Fibroblast of lung (primary cell): ENCODE measurements at regions not wholly inside any gene's neighbourhood (a gene's known extent, or its start where the extent isn't known, plus 50 kb on each side); places are given as distances from the start of the nearest gene placed in this dataset.
"Not testable (repeated sequence)": the region's sequence is repeated elsewhere in the genome, so short reads cannot be mapped to it uniquely, and the experiment has no call there.

Experiments
- DNase-seq, 2 donors: peaks; one replicate each; pipeline versions ENCODE4 v3.0.0 to v3.0.0-alpha.2; 2010; ENCODE audit warnings: low read depth in 2 of 2
- H2AFZ ChIP-seq: 2 replicates; pipeline ENCODE4 v1.5.1; 2012; ENCODE audit warnings: low read length, control low read depth, inconsistent platforms
- H3K27ac ChIP-seq: 2 replicates; pipeline ENCODE4 v1.5.1; 2011; ENCODE audit warnings: low read length, control low read depth; ENCODE audit not compliant: insufficient read depth
- H3K27me3 ChIP-seq: 2 replicates; pipeline ENCODE4 v1.5.1; 2011; ENCODE audit warnings: mild to moderate bottlenecking, low read length; ENCODE audit not compliant: control insufficient read depth, insufficient read depth
- H3K36me3 ChIP-seq: 2 replicates; pipeline ENCODE4 v1.5.1; 2011; ENCODE audit warnings: low read length; ENCODE audit not compliant: control insufficient read depth, insufficient read depth
- H3K4me1 ChIP-seq: 2 replicates; pipeline ENCODE4 v1.5.1; 2011; ENCODE audit warnings: low read length; ENCODE audit not compliant: control insufficient read depth, insufficient read depth; ENCODE audit errors: extremely low read depth
- H3K4me2 ChIP-seq: 2 replicates; pipeline ENCODE4 v1.5.1; 2011; ENCODE audit warnings: low read length, control low read depth; ENCODE audit not compliant: insufficient read depth; ENCODE audit errors: extremely low read depth
- H3K4me3 ChIP-seq, 4 experiments: fragments of 200-600 bp in 1 of 4; sonication (generic) in 1 of 4; replicated peaks in 1 of 4; 2 replicates each; pipeline ENCODE4 v1.5.1; 2011 to 2016; ENCODE audit warnings: low read length in 4 of 4, low read depth in 3 of 4, mild to moderate bottlenecking in 3 of 4, control low read depth in 2 of 4, inconsistent platforms in 1 of 4, mixed read lengths in 1 of 4; ENCODE audit not compliant: insufficient read depth in 1 of 4; ENCODE audit errors: control extremely low read depth in 1 of 4
- H3K79me2 ChIP-seq: 2 replicates; pipeline ENCODE4 v1.5.1; 2012; ENCODE audit warnings: mild to moderate bottlenecking, low read length, inconsistent platforms; ENCODE audit not compliant: control insufficient read depth, insufficient read depth
- H3K9ac ChIP-seq: 2 replicates; pipeline ENCODE4 v1.5.1; 2011; ENCODE audit warnings: mild to moderate bottlenecking, low read length, control low read depth; ENCODE audit not compliant: insufficient read depth
- H3K9me3 ChIP-seq: 2 replicates; pipeline ENCODE4 v1.5.1; 2012; ENCODE audit warnings: low read depth, low read length; ENCODE audit not compliant: control insufficient read depth, insufficient read depth
- H4K20me1 ChIP-seq: 2 replicates; pipeline ENCODE4 v1.5.1; 2011; ENCODE audit warnings: low read length; ENCODE audit not compliant: control insufficient read depth, insufficient read depth; ENCODE audit errors: extremely low read depth
- CTCF ChIP-seq, 2 donors: IDR thresholded peaks in 1 of 2; conservative IDR thresholded peaks in 1 of 2; 1 replicate in 1 of 2; 2 replicates in 1 of 2; pipeline ENCODE4 v1.5.1; 2011 to 2012; ENCODE audit warnings: low read length in 2 of 2, control low read depth in 1 of 2, inconsistent platforms in 1 of 2, low read depth in 1 of 2, mild to moderate bottlenecking in 1 of 2
- EZH2 ChIP-seq: IDR thresholded peaks from 2 replicates; pipeline ENCODE4 v1.5.1; 2012; ENCODE audit warnings: low read length, control low read depth, mild to moderate bottlenecking; ENCODE audit errors: missing control alignments

GRCh38 chr21:19475525-19475924, 1071.9 kb upstream of the TMPRSS15 start:
- no peaks in the 10 kb centered on the region for H3K36me3 ChIP-seq
- no peaks in the 10 kb centered on the region for H3K27me3 ChIP-seq
- no peak overlapping the region for H3K4me2 ChIP-seq
- DNase-seq, result peak in 1 of 2 donors; percentile 1
- H3K4me3 ChIP-seq, result no peak overlapping the region
- H3K9me3 ChIP-seq, result no peaks in the 10 kb centered on the region
- H3K79me2 ChIP-seq, result no peaks in the 10 kb centered on the region
- H3K4me1 ChIP-seq, result no peaks in the 10 kb centered on the region
- H4K20me1 ChIP-seq, result no peaks in the 10 kb centered on the region
- H2AFZ ChIP-seq, result no peak overlapping the region
- H3K9ac ChIP-seq, result no peak overlapping the region
- TF ChIP-seq EZH2 (no peak), CTCF (conservative IDR thresholded peaks at IDR 0.05 in 1 of 2, IDR thresholded peaks at IDR 0.05 in 1 of 2; ENCODE audit: low read depth in 1 of 2, low read length in 2 of 2) (no peak)
- H3K27ac ChIP-seq, result no peak overlapping the region

- H3K4me3 ChIP-seq, result no peak overlapping the region
- no peaks in the 10 kb centered on the region for H3K79me2 ChIP-seq
- H3K27ac ChIP-seq, result no peak overlapping the region
- no peaks in the 10 kb centered on the region for H3K27me3 ChIP-seq
- H4K20me1 ChIP-seq, result no peaks in the 10 kb centered on the region
- H3K36me3 ChIP-seq, result no peaks in the 10 kb centered on the region
- H3K4me1 ChIP-seq, result no peaks in the 10 kb centered on the region
- DNase-seq, result no peak
- TF ChIP-seq CTCF (conservative IDR thresholded peaks at IDR 0.05 in 1 of 2, IDR thresholded peaks at IDR 0.05 in 1 of 2; ENCODE audit: low read depth in 1 of 2, low read length in 2 of 2) (no peak), EZH2 (no peak)
- H3K4me2 ChIP-seq, result no peak overlapping the region
- H3K9me3 ChIP-seq, result no peaks in the 10 kb centered on the region
- no peak overlapping the region for H3K9ac ChIP-seq
- H2AFZ ChIP-seq, result no peak overlapping the region
These were observed 1086.3 kb upstream of the TMPRSS15 start for GRCh38 chr21:19489930-19490329.

GRCh38 chr21:19490481-19490880, 1086.9 kb upstream of the TMPRSS15 start:
- Histone ChIP-seq H3K36me3 (no peaks in the 10 kb centered on the region), H3K4me2 (no peak overlapping the region), H3K4me3 (no peak overlapping the region), H4K20me1 (no peaks in the 10 kb centered on the region), H3K79me2 (no peaks in the 10 kb centered on the region), H3K9ac (no peak overlapping the region), H3K27me3 (no peaks in the 10 kb centered on the region), H3K9me3 (no peaks in the 10 kb centered on the region), H3K4me1 (no peaks in the 10 kb centered on the region), H3K27ac (no peak overlapping the region), H2AFZ (no peak overlapping the region)
- no peak for DNase-seq
- TF ChIP-seq EZH2, result no peak
- no peak for TF ChIP-seq CTCF (conservative IDR thresholded peaks at IDR 0.05 in 1 of 2, IDR thresholded peaks at IDR 0.05 in 1 of 2; ENCODE audit: low read depth in 1 of 2, low read length in 2 of 2)

GRCh38 chr21:19493437-19494241, 1090.1 kb upstream of the TMPRSS15 start:
- not testable (repeated sequence) for H3K27ac ChIP-seq, H3K27me3 ChIP-seq, DNase-seq, H4K20me1 ChIP-seq, H3K4me1 ChIP-seq, H3K79me2 ChIP-seq, H3K36me3 ChIP-seq, H3K9ac ChIP-seq, H2AFZ ChIP-seq, H3K4me2 ChIP-seq, H3K4me3 ChIP-seq, H3K9me3 ChIP-seq
